Kidney capillary endothelial cell (primary cell): ENCODE measurements at regions not wholly inside any gene's neighbourhood (a gene's known extent, or its start where the extent isn't known, plus 50 kb on each side); places are given as distances from the start of the nearest gene placed in this dataset.

ENCODE experiments used
- DNase-seq: peaks from one replicate; pipeline ENCODE4 v3.0.0-alpha.2; 2018; ENCODE audit warnings: low spot score

DNA sequence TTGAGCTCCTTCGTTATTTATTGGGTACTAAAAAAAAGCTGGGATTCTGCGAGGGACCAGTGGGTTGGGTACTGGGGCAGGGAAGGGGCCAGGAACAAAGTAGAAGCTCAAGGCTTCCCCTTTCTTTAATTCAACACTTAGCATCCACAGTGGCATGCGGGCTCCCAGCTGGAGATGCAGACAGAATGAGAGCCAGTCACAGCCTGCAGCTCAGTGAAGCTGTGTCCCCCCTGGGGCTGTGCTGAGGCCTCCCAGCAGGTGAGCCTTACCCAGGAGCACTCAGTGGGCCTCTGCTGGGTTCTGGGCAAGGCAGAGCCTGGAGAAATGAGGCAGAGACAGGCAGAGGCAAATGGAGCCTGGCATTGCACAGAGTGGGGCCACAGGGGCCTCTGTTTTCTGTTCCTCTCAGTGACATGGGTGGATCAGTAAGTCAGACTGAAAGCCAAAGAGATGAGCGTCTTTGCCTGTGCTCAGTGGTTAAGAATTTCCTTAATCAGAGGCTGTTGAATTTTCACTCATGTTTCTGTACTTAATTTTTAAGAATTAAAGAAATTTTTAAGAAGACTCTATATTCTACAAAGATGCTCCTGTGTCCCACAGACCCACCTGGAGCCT is 181.4 kb upstream of the RBPJ start:
- no peak for DNase-seq

DNA sequence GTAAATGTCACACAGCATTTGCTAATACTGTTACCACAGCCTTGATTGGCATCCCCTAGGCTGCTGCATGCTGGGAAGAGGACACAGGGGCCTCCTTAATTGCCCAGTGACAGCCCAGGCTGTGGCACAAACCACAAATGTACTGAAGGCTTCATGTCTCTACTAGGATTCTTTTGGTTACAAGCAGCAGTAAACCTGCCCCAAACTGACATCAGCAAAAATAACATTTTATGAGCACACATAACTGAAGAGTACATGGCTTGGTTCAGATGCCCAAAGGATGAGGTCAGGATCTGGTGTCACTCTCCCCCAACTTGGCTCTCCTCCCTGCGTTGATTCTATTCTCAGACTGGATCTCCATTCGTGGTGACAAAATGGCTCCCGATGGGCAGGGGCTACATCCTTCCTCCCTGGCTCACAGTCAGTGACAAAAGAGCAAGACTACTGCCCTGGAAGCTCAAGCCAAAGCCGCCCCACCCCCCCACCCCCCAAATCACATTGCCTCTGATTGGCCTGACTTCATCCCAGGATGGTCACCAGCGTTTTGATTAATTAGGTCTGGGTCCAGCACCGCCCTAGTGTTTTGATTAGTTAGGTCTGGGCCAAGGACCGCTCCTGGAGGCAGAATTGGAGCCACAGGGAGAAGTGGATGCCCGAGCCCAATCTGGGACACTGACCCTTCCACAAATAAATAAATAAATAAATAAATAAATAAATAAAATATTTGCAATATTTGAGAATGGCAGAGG is 180.5 kb upstream of the RBPJ start:
- no peak for DNase-seq

DNA sequence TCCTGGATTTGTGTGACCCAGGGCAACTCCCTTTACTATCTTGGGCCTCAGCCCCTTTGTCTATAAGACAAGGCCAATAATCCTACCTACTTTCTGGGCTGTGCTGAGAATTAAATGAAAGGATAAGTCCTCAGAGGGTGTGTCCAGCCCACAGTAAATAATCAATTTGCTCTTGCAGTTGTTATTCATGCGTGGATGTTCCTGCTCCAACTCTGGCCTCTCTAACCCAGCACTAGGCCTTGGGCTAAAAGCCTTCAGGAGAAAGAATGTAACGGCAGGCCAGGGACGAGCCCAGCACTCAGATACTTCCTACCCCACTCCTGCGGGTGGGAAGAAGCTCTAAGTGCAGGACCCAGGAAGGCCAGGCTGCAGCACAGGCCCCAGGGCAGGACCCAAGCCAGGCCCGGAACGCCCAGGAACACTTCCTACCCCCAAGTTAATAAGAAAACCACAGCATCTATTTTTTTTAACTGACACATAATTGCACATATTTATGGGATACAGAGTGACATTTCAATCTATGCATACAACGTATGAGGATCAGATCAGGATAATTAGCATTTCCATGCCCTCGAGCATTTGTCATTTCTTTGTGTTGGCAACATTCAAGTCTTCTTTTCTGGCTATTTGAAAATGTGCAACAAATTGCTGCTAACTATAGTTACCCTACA is 179.6 kb upstream of the RBPJ start:
- DNase-seq, result no peak

DNA sequence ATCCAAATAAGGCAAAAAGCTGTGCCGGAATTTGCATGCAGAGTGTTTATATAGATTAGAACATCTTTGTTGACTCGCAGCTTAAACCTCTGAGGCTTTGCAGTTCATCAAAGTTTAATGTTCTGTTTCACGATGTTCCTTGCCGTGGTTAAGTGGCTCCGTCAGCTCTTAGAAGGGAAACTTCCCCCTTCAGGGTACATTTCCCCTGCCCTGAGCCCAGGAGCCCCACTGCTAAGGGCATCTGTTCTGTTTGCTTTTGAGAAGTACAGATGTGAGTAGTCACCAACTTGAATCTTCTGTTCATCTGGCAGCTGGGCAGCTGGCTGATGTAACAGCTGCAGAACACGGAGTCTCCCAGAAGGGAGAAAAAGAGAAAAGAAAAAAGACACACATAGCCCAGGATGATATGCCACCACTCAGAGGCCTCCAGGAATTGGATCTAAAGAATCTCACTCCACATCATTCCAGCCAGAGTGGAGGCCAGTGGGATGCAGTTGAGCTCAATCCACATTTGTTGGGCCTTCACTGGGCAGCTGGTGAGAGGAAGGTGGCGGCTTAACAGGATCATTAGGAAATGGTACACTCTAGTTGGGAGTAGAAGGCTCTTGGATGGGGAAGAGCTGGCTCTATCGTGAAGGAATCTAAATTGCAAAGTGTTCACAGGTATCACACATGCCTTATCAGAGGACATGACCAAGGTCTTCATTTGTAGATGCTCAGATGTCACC is 178.7 kb upstream of the RBPJ start:
- DNase-seq, result no peak

DNA sequence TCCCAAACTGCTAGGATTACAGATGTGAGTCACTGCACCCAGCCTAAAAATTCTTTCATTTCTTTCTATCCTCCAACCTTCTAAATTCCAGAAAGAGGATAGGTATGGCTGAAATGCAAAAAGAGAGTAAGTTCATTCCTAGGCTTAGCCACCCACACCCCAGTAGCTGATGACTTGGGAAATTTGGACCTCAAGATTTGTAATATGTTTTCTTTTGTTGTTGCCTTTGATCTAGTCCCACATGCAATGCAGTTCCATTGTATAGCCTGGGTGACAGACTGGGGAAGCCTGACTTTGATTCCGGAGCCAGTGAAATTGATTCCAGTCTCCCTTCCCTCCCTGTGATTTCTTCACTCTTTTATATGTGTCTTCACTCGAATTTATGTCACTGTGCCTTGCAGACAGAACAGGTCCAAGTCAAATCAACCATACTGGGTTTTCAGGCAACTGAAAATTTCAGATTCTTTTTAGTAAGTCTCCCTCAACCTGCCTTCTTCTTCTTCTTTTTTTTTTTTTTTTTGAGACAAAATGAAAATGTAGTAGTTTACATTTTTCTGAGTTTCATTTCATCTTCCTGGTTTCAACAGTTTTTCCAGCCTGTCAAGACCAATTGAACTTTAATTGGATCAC is 176.2 kb upstream of the RBPJ start:
- DNase-seq, result no peak

DNA sequence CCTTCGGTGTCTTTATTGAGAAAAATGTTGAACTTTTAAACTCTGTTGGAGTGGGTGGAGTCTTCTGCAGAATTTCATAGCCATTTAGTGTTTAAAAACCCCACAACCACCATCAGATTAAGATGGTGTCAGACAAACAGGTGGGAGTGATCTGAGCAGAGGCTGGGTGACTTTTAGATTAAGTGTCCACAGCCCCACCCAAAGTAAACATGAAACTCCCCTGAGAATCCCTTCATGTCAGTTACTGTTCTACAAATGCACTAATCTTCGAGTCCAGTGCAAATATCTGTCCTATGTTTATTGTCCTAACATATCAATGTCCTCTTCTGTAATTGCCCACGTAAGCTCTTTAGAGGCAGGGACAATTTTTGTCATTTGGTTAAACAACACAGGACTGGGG is 175.6 kb upstream of the RBPJ start:
- no peak for DNase-seq

DNA sequence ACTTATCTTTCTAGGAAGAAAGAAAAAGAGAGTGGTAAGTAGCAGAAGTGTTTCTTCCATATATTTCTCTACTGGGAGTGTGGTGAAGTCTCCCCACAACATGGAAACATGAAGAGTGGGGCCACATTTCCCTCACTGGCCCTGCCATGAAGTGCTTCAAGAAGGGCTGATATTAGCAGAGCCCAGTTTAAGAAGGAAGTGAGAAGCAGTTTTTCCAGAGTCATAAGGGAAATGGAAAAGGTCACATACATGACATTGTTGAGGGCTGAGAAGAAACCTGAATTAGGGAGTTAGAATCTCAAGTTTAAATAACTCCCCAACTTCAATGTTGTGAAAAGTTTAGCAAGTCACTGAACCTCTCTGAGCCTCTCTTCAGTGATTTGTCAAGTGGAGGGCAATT is 171.9 kb upstream of the RBPJ start:
- no peak for DNase-seq

DNA sequence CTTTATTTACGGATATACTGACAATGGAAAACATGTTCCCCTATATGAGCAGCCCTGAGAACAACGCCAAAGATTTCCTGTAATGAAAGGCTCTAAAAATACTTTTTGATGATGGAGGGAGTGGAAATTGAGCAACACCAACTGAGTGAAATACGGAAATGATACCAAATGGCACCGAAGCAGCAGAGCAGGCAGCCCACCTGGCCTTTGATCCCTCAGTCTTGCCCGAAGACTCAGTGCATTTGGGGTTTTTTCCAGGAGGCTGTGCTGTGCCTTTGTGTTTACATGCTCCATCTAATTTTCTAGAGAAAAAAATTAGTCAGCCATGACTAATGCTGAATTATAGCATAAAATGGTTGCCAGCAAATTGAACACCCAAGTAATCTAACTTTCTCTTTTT is 169.9 kb upstream of the RBPJ start:
- no peak for DNase-seq

DNA sequence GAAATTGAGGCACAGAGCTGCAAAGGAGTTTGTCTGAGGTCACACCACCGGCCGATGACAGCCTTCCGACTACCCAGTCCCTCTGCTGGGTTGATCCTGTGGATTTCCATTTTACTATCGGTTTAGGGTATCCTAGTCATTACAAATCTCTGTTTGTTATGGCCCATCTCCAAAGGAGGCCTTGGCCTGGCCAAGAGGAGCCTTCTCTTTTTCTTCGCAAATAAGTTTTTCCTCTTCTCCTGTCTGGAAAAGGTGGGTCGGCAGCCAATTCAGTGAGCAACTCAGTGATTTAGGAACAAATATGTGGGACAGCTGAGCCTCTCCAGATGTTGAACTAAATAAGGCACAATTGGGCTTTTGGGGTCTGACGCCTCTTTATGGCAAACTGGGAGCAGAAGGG is 169.2 kb upstream of the RBPJ start:
- DNase-seq, result no peak

DNA sequence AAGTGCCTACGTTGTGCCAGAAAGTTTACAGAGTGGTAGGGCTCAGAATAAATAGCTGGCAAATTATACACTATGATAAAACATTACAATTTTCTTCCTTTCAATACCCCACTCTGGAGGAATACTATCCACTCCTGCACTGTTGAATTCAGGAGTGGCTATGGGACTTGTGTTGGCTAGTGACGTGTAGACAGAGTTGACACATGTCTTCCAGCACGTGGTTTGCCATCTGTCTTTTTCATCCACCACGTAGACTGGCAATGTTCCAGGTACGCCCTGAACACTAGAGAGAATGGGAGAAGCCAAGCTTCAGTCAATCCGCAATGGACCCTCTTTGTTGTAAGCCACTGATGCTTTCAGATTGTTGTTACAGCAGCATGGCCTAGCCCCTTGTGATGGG is 168.8 kb upstream of the RBPJ start:
- no peak for DNase-seq

DNA sequence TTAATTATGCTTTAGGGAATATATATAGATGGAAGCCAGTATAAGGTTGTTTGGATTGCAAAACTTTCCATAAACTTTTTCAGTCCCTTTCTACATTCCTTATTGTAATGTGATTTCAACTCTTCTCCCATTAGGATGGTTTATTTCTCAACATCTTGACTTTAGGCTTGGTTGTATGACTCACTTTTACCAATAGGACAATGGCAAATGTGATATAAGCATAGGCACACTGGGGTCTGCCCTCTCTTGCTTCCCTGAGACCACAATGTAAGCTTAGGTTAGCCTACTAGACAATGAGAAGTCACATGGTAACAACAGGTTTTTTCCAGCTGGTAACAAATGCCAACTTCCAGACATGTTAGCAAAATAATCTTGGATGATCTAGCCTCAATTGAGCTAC is 163.3 kb upstream of the RBPJ start:
- no peak for DNase-seq

DNA sequence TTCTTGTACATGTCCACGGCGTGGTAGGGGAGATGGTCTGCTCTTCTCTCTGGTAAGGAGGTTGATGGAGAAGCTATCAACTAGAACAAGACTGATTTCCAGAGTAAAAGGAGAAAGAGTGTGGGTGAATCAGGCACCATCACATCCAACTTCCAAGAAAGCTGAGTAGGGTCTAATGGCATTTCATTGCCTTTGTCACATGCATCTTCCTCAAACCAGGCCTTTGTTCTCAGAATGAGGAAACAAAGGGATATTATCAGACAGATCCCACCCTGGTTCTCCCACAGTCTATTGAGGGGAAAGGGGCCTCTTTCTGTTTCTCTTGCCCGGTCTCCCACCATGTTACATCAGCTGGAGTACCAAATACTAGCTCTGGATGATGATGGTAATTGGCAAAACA is 160.2 kb upstream of the RBPJ start:
- DNase-seq, result no peak

DNA sequence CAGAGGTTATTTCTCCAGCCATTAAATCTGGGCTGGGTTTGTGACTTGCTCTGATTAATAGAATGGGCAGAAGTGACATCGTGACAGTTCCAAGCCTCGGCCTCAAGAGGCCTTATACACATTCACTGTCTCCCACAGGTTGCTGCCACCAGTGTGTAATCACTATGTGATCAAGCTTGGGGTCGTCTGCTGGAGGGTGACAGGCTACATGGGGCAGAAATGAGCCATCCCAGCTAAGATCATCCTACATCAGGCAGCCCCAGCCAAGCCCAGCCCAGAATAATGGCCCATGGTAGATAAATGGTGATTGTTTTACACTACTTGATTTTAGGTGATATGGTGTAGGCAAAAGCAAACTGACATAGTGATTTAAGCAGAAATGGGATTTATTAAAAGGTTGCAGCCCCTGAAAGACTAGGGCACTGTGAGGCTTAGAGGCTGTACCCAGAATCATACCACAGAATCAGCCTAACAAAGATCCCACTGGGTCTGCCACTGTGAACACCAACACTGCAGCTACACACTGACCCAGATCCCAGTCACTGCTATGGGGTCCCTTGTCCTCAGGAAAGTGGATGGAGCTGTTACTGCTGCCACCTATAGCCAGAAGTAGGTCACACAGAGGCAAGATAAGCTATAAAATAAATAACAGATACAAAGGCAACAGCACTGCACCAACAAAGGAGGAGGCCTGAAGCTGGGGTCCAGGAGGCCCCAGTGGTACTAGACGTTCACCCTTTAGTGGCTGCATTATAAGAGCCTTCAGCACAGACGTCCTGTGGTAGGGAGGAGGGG is 159.6 kb upstream of the RBPJ start:
- no peak for DNase-seq

DNA sequence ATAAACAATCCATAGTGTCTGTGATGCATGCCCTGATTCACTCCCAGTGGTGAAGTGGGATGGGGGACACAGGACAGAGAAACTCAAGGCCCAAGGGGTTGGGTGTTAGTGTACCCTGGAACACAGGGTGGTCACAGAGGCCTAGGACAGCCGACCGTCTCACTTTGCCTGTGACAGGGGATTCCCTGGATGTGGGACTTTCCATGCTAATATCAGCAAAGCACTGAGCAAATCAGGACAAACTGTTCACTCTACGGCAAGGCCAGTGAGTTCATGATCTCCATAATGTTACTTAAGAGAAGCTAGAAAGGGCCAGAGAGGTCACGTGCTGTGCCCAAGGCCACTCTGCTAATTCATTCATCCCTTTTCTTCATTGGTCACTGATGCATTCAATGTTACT is 158.7 kb upstream of the RBPJ start:
- no peak for DNase-seq

DNA sequence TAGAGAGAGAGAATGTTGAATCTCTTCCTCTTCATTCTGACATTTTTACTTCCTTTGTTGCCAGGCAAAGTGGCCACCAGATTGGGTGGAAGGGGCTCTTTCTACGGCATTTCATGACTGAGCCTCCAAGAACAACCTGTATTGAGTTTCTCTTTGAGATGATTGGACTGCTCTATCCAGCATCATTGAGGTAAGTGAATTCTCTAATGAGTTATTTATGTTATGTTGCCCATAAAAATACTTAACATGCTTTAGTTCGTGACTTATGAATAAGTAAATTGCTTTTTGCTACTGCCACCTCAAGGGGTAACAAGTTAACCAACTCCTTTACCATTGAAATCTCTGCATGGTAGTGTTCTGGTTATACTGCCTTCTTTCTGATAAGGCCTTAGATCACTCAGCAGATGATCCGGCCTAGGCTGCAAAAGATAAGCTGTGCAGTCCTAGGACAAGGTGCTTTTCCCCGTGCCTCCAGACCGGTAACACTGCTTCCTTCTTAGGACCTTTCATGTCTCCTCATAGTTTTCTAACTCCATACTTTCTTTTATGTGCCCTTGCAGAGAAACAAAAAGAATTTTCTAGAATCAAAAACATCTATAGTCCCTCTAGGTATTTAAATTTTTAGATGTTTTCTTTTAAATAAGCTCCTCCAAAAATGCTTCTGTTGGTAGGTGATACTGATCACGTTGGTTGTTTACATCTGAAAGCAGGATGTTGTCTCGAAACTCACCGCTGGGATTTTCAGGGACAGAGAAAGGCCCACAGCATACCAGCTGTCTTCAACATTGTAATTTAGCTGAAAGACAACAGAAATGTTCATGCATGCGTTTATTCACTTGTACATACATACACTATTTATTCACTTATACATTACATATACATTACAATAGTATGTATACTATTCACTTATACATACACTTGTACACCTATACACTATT is 157.1 kb upstream of the RBPJ start:
- DNase-seq, result no peak

DNA sequence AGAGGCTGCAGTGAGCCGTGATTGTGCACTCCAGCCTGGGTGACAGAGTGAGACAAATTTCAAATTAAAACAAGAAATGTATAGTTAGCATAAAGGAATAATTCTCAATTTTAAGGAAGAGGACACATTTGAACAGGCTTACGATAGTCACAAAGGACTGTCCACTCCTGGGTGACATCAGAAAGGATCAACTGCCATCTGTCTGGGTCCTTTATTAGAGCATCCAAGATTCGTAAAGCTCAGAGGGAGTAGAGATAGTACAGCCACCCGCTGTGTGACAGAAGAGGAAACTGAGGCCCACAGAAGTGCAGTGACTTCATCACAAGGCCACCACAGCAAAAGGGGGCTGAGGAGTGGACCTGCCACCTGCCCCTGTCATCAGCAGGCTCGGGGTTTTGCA is 149.3 kb upstream of the RBPJ start:
- DNase-seq, result no peak

DNA sequence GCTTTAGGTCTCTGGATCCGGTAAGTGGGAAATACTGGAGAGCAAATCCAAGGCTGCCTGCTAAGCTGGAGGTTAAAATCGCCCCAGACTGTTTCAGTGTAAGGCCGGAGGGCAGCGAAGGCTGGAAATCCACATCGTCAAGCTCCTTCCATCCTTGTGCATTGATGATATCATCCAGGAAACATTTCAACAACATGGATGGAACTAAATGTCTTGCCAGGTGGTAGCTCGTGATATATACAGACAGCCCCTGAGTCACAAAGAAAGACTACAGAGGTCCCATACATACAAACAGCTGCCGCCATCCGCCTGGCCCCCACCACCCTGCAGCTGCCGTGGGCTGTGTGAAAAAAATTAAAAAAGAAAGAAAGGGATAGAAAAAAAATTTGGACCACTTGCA is 148.9 kb upstream of the RBPJ start:
- no peak for DNase-seq

DNA sequence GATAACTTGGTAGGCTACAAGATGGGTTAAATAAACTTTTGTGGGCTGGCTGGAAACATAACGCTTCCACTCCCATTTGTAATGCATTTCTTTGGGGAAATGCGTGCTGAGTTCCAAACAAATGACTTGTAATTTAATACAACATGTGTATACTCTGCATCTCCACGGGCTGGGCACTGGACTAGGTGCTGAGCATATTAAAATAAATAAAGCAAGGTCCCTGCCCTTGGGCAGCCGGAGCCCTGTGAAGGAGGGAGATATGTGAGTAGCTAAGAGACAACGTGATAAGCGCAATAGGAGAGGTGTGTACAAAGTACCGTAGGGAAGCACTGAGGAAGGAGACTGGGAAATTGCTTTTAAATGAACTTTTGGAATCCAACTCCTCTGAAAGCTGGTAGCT is 147.2 kb upstream of the RBPJ start:
- no peak for DNase-seq

DNA sequence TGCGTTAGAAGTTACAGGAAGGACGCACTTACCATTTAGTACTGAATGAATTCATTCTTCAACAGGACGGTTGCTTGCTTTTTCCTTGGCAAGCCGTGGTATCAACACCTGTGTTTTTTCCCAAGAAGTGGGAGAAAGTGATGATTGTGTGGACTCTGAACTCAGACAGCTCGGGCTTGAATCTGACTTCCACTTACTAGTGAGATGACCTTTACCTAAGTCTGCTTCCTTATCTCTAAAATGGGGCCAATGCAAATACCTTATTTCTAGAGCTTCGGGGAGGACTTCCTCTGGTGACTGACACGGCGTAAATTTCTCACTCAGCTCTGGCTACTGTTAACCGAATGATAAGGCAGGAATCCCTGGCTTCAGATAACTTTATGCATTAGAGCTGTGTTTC is 146.8 kb upstream of the RBPJ start:
- DNase-seq, result no peak

DNA sequence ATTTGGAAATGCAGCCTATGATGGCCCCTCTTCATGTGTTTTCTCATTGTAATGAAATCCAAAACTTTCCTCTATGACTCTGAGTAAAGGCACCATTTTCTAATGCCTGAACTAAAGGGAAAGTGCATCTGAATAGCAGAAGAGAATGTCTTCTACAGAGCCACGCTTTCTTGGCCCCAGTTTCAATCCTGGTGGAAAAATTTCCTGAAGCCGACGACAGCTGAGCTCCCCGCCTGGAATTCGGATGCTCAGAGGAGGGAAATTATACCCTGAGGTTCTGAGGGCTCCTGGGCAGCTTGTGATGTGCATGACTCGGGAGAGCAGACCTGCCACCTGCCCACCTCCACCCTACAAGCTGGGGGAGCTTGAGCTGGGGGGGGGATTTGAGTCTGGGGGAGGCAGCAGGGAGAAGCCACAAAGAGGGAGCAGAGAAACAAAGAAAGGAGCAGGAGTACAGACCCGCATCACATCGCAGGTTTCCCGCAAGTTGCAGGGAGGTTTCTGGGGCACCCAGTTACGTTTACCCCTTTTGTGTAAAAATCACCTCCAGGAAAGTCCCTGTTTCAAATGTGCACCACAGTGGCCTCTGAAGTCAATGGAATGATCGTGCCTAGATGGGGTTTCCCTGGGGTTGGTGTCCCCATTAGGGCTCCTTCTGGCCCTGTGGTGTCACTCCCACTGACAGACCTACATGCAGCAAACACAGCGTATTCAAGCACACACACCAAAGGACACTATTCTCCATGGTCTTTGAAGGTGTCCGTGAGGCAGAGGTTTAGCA is 145.6 kb upstream of the RBPJ start:
- DNase-seq, result no peak
